Right atrium auricular region (tissue), 2 donors: ENCODE measurements at regions not wholly inside any gene's neighbourhood (a gene's known extent, or its start where the extent isn't known, plus 50 kb on each side); places are given as distances from the start of the nearest gene placed in this dataset.

Experiments
- DNase-seq: peaks from one replicate; pipeline ENCODE4 v3.0.0-alpha.2; 2019; ENCODE audit warnings: low spot score
- H3K27ac ChIP-seq, 2 donors: fragments of 200-600 bp; sonication (generic); 1 replicate in 1 of 2; 2 replicates in 1 of 2; pipeline ENCODE4 v1.5.1; 2016 to 2019
- H3K27me3 ChIP-seq, 2 donors: fragments of 200-600 bp; sonication (generic); one replicate each; pipeline versions ENCODE4 v1.5.1 to v1.6.0; 2017 to 2019
- H3K36me3 ChIP-seq: fragments of 200-600 bp; sonication (generic); one replicate; pipeline ENCODE4 v1.5.1; 2016
- H3K4me1 ChIP-seq, 2 donors: fragments of 200-600 bp; sonication (generic); one replicate each; pipeline versions ENCODE4 v1.5.1 to v1.6.0; 2017 to 2019
- H3K4me3 ChIP-seq, 2 donors: fragments of 200-600 bp; sonication (generic); 1 replicate in 1 of 2; 2 replicates in 1 of 2; pipeline ENCODE4 v1.5.1; 2017 to 2019; ENCODE audit warnings: mild to moderate bottlenecking in 1 of 2, moderate library complexity in 1 of 2
- H3K9me3 ChIP-seq, 2 donors: fragments of 200-600 bp; sonication (generic); one replicate each; pipeline ENCODE4 v1.5.1; 2019
- TF ChIP-seq, protein P1 (sequence below), 2 donors: fragments of 200-600 bp; sonication (generic); IDR thresholded peaks; one replicate each; pipeline ENCODE4 v1.5.1; 2019; ENCODE audit warnings: antibody characterized with exemption in 2 of 2

- DNase-seq, result no peak
- Histone ChIP-seq H3K4me1 (no peaks in the 10 kb centered on the region), H3K27me3 (no peaks in the 10 kb centered on the region), H3K36me3 (no peaks in the 10 kb centered on the region), H3K4me3 (no peak overlapping the region), H3K27ac (no peak overlapping the region), H3K9me3 (no peaks in the 10 kb centered on the region)
- TF ChIP-seq, protein P1, sequence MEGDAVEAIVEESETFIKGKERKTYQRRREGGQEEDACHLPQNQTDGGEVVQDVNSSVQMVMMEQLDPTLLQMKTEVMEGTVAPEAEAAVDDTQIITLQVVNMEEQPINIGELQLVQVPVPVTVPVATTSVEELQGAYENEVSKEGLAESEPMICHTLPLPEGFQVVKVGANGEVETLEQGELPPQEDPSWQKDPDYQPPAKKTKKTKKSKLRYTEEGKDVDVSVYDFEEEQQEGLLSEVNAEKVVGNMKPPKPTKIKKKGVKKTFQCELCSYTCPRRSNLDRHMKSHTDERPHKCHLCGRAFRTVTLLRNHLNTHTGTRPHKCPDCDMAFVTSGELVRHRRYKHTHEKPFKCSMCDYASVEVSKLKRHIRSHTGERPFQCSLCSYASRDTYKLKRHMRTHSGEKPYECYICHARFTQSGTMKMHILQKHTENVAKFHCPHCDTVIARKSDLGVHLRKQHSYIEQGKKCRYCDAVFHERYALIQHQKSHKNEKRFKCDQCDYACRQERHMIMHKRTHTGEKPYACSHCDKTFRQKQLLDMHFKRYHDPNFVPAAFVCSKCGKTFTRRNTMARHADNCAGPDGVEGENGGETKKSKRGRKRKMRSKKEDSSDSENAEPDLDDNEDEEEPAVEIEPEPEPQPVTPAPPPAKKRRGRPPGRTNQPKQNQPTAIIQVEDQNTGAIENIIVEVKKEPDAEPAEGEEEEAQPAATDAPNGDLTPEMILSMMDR (IDR thresholded peaks at IDR 0.05), result no peak
Measured at GRCh38 chr12:40515041-40515816, 177.0 kb upstream of the CNTN1 start.

GRCh38 chr12:40522837-40523236, 169.4 kb upstream of the CNTN1 start:
- H3K9me3 ChIP-seq, result no peaks in the 10 kb centered on the region
- H3K27me3 ChIP-seq, result no peaks in the 10 kb centered on the region
- H3K36me3 ChIP-seq, result no peaks in the 10 kb centered on the region
- TF ChIP-seq, protein P1 (IDR thresholded peaks at IDR 0.05), result no peak
- H3K27ac ChIP-seq, result no peak overlapping the region
- no peak for DNase-seq
- no peak overlapping the region for H3K4me3 ChIP-seq
- no peaks in the 10 kb centered on the region for H3K4me1 ChIP-seq

DNA sequence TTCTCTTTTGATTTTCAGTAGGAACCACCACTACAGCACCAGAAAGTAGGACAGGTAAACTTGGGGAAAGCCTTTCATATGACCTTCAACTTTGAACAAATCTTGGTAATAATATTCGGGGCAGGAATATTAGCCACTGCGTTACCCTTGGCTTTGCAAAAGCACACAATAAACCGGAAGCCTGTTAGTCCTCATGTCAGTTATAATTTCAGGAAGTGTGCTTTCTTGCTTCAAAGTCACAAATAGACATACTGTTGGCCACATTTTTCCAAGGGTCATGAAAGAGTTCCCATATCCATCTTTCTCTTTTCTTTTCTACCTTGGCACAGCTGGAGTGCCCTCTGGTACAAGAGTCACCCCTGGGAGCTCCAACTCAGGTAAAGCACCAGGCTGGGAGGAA, 167.2 kb upstream of the CNTN1 start:
- Histone ChIP-seq H3K27ac (no peak overlapping the region), H3K27me3 (no peaks in the 10 kb centered on the region), H3K4me3 (no peak overlapping the region), H3K36me3 (no peaks in the 10 kb centered on the region), H3K9me3 (no peaks in the 10 kb centered on the region), H3K4me1 (no peaks in the 10 kb centered on the region)
- DNase-seq, result no peak
- TF ChIP-seq, protein P1 (IDR thresholded peaks at IDR 0.05), result no peak

DNA sequence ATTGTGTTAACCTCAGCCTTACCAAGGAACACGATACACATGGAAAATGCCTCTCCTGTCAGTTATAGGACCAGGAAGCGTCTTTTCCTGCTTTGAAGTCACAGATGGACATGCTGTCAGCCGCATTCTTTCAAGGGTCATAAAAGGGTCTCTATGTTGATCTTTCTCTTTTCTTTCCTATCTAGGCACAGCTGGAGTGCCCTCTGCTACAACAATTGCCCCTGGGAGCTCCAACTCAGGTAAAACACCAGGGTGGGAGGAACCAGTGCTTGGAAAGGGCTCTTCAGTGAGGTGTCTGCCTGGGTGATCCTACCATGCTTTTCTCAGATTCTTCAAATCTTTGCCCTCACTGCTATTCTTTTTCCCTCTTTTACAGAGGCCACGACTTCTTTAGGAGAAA, 157.4 kb upstream of the CNTN1 start:
- Histone ChIP-seq H3K4me3 (no peak overlapping the region), H3K36me3 (no peaks in the 10 kb centered on the region), H3K4me1 (no peaks in the 10 kb centered on the region), H3K9me3 (no peaks in the 10 kb centered on the region), H3K27me3 (no peaks in the 10 kb centered on the region), H3K27ac (no peak overlapping the region)
- TF ChIP-seq, protein P1 (IDR thresholded peaks at IDR 0.05), result no peak
- no peak for DNase-seq

DNA sequence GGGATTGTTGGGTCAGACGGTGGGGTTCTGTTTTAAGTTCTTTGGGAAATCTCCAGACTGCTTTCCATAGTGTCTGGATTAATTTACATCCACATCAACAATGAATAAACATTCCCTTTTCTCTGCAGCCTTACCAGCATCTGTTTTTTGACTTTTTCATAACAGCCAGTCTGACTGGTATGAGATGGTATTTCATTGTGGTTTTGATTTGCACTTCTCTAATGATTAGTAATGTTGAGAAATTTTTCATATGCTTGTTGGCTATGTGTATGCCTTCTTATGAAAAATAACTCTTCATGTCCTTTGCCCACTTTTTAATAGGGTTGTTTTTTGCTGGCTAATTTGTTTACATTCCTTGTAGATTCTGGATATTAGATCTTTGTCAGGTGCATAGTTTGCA, 140.8 kb upstream of the CNTN1 start:
- no peaks in the 10 kb centered on the region for H3K9me3 ChIP-seq
- H3K4me1 ChIP-seq, result no peaks in the 10 kb centered on the region
- H3K4me3 ChIP-seq, result no peak overlapping the region
- no peak overlapping the region for H3K27ac ChIP-seq
- no peaks in the 10 kb centered on the region for H3K36me3 ChIP-seq
- TF ChIP-seq, protein P1 (IDR thresholded peaks at IDR 0.05), result no peak
- DNase-seq, result no peak
- H3K27me3 ChIP-seq, result no peaks in the 10 kb centered on the region

DNA sequence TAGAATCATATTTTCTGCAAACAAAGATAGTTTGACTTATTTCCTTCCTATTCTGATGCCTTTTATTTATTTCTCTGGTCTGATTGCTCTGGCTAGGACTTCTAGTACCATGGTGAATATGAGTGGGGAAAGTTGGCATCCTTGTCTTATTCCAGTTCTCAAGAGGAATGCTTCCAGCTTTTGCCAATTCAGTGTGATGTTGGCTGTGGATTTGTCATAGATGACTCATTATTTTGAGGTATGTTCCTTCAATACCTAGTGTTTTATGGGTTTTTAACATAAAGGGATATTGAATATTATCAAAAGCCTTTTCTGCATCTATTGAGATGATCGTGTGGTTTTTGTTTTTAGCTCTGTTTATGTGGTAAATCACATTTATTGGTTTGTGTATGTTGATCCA, 139.4 kb upstream of the CNTN1 start:
- DNase-seq, result no peak
- H3K36me3 ChIP-seq, result no peaks in the 10 kb centered on the region
- no peaks in the 10 kb centered on the region for H3K27me3 ChIP-seq
- H3K9me3 ChIP-seq, result no peaks in the 10 kb centered on the region
- no peak overlapping the region for H3K27ac ChIP-seq
- H3K4me1 ChIP-seq, result no peaks in the 10 kb centered on the region
- TF ChIP-seq, protein P1 (IDR thresholded peaks at IDR 0.05), result no peak
- H3K4me3 ChIP-seq, result no peak overlapping the region
